H1 (cell line): ENCODE measurements at regions not wholly inside any gene's neighbourhood (a gene's known extent, or its start where the extent isn't known, plus 50 kb on each side); places are given as distances from the start of the nearest gene placed in this dataset.

Experiments used
- ASH2L ChIP-seq: fragments of 200-600, 300-600 bp; sonication (generic); IDR thresholded peaks from one replicate; pipeline ENCODE4 v1.7.1; 2017; ENCODE audit warnings: low read length
- CBX5 ChIP-seq: fragments of 300-800, 300-1000 bp; sonication (generic); IDR thresholded peaks from 2 replicates; pipeline ENCODE4 v1.7.1; 2016; ENCODE audit warnings: antibody characterized with exemption, low read length, low read depth
- CHD7 ChIP-seq: fragments of 300-600 bp; sonication (generic); IDR thresholded peaks from 2 replicates; pipeline ENCODE4 v1.7.1; 2012; ENCODE audit warnings: low read length, moderate library complexity, mild to moderate bottlenecking, inconsistent platforms; ENCODE audit not compliant: insufficient replicate concordance
- EP300 ChIP-seq, 2 experiments: IDR thresholded peaks; 1 replicate in 1 of 2; 2 replicates in 1 of 2; pipeline ENCODE4 v1.6.1; 2011 to 2012; ENCODE audit warnings: low read depth in 2 of 2, low read length in 2 of 2, mild to moderate bottlenecking in 2 of 2, borderline replicate concordance in 1 of 2, inconsistent platforms in 1 of 2, moderate library complexity in 1 of 2
- POU5F1 ChIP-seq: IDR thresholded peaks from 2 replicates; pipeline ENCODE4 v1.6.1; 2011; ENCODE audit warnings: low read depth, mild to moderate bottlenecking, low read length, moderate library complexity
- RAD21 ChIP-seq, 2 experiments: IDR thresholded peaks in 1 of 2; conservative IDR thresholded peaks in 1 of 2; 2 replicates each; pipeline ENCODE4 v1.6.1; 2011; ENCODE audit warnings: low read depth in 2 of 2, low read length in 2 of 2, improper control_type of control experiment in 1 of 2, inconsistent platforms in 1 of 2, mild to moderate bottlenecking in 1 of 2, moderate library complexity in 1 of 2
- SAP30 ChIP-seq: fragments of 300-600 bp; sonication (generic); IDR thresholded peaks from 2 replicates; pipeline ENCODE4 v1.7.1; 2012; ENCODE audit warnings: low read length, moderate library complexity, mild to moderate bottlenecking, inconsistent platforms; ENCODE audit not compliant: insufficient read depth, insufficient replicate concordance
- TEAD4 ChIP-seq: IDR thresholded peaks from 2 replicates; pipeline ENCODE4 v1.6.1; 2012; ENCODE audit warnings: low read depth, low read length, inconsistent platforms, mixed read lengths

GRCh38 chr15:35723120-35723847, 177.3 kb upstream of the DPH6 start (continued):
- no peak for TF ChIP-seq CHD7
- no peak for TF ChIP-seq EP300 (IDR thresholded peaks at IDR 0.05; ENCODE audit: borderline replicate concordance in 1 of 2, low read depth in 2 of 2, low read length in 2 of 2)
- TF ChIP-seq RAD21 (IDR thresholded peaks at IDR 0.05 in 1 of 2, conservative IDR thresholded peaks at IDR 0.05 in 1 of 2; ENCODE audit: low read depth in 2 of 2, low read length in 2 of 2), result no peak
- no peak for TF ChIP-seq CBX5
- no peak for TF ChIP-seq TEAD4
- no peak for TF ChIP-seq POU5F1
- no peak for TF ChIP-seq SAP30
- no peak for TF ChIP-seq ASH2L
